C4-2B (cell line): ENCODE measurements at regions not wholly inside any gene's neighbourhood (a gene's known extent, or its start where the extent isn't known, plus 50 kb on each side); places are given as distances from the start of the nearest gene placed in this dataset.
"Not testable (repeated sequence)": the region's sequence is repeated elsewhere in the genome, so short reads cannot be mapped to it uniquely, and the experiment has no call there.

Experiments used
- H3K27ac ChIP-seq: fragments of 450-650 bp; 2 replicates; pipeline ENCODE4 v1.5.1; 2017
- CTCF ChIP-seq: fragments of 450-650 bp; conservative IDR thresholded peaks from 2 replicates; pipeline ENCODE4 v1.5.1; 2017; ENCODE audit warnings: mild to moderate bottlenecking
- ZFX ChIP-seq: fragments of 450-650 bp; IDR thresholded peaks from 2 replicates; pipeline ENCODE4 v1.6.1; 2017

- H3K27ac ChIP-seq = no peak overlapping the region
- no peak for TF ChIP-seq ZFX
- TF ChIP-seq CTCF = no peak
These were observed 260.7 kb upstream of the PRKCQ start for GRCh38 chr10:6840766-6841165.

- H3K27ac ChIP-seq = no peak overlapping the region
- TF ChIP-seq CTCF = no peak
- TF ChIP-seq ZFX = no peak
These were observed 260.2 kb upstream of the PRKCQ start for GRCh38 chr10:6840201-6840691.

- TF ChIP-seq ZFX = no peak
- TF ChIP-seq CTCF = peak; percentile 45
These were observed 258.0 kb upstream of the PRKCQ start for GRCh38 chr10:6838118-6838517.

GRCh38 chr10:6833458-6834011 is 253.5 kb upstream of the PRKCQ start:
- no peak for TF ChIP-seq CTCF
- no peak overlapping the region for H3K27ac ChIP-seq

More at GRCh38 chr10:6838118-6838517, 258.0 kb upstream of the PRKCQ start:
- H3K27ac ChIP-seq = no peak overlapping the region

GRCh38 chr10:6830981-6831380 is 250.9 kb upstream of the PRKCQ start:
- H3K27ac ChIP-seq = not testable (repeated sequence)

- not testable (repeated sequence) for H3K27ac ChIP-seq
These were observed 244.7 kb upstream of the PRKCQ start for GRCh38 chr10:6824793-6825192.

GRCh38 chr10:6823770-6824169 is 243.7 kb upstream of the PRKCQ start:
- H3K27ac ChIP-seq = no peak overlapping the region
- no peak for TF ChIP-seq ZFX
- no peak for TF ChIP-seq CTCF

GRCh38 chr10:6819301-6819700 is 239.2 kb upstream of the PRKCQ start:
- no peak for TF ChIP-seq ZFX
- TF ChIP-seq CTCF = no peak
- H3K27ac ChIP-seq = no peak overlapping the region

GRCh38 chr10:6817770-6818169 is 237.7 kb upstream of the PRKCQ start:
- TF ChIP-seq CTCF = no peak
- no peak for TF ChIP-seq ZFX
- H3K27ac ChIP-seq = no peak overlapping the region
